HFF-Myc (cell line): ENCODE measurements at regions not wholly inside any gene's neighbourhood (a gene's known extent, or its start where the extent isn't known, plus 50 kb on each side); places are given as distances from the start of the nearest gene placed in this dataset.

Source experiments
- DNase-seq: peaks from one replicate; pipeline ENCODE4 v3.0.0-alpha.2; 2011; ENCODE audit warnings: low read depth; ENCODE audit errors: extremely low read depth
- H3K4me3 ChIP-seq: replicated peaks from 2 replicates; pipeline ENCODE4 v1.5.1; 2011; ENCODE audit warnings: low read depth, mild to moderate bottlenecking, control low read depth, low read length
- CTCF ChIP-seq: IDR thresholded peaks from 2 replicates; pipeline ENCODE4 v1.5.1; 2012; ENCODE audit warnings: mild to moderate bottlenecking, low read depth, low read length, control low read depth; ENCODE audit errors: missing control alignments

DNA sequence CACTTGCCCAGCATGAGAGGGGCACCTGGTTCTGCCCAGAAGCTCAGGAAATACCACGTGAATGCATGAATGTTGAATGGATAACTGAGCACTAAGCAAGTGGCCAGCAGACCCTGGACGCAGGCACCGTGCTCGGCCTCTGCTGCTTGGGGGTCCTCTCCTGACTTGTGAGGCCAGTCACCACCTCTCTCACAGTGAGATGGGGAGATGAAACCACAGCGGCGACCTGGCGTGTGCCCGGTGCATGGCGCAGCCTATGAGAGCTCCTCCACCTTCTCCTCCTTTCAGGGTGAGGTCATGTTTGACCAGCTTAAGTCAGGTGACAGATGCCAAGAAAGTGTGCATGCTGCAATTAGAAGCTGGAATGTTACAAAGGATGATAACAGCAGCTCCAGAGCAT, 75.5 kb downstream of the HMX1 start:
- H3K4me3 ChIP-seq, result no peak overlapping the region
- no peak for DNase-seq

GRCh38 chr4:8795140-8795539, 76.5 kb downstream of the HMX1 start:
- no peak for DNase-seq
- no peak overlapping the region for H3K4me3 ChIP-seq
- TF ChIP-seq CTCF, result no peak

More for the DNA sequence above, 75.5 kb downstream of the HMX1 start:
- no peak for TF ChIP-seq CTCF

- DNase-seq, result no peak
- no peak overlapping the region for H3K4me3 ChIP-seq
- no peak for TF ChIP-seq CTCF
These were observed 77.1 kb downstream of the HMX1 start for GRCh38 chr4:8794491-8794890.

- TF ChIP-seq CTCF, result no peak
- no peak for DNase-seq
- H3K4me3 ChIP-seq, result no peak overlapping the region
These were observed 78.0 kb downstream of the HMX1 start for GRCh38 chr4:8793571-8794160.

DNA sequence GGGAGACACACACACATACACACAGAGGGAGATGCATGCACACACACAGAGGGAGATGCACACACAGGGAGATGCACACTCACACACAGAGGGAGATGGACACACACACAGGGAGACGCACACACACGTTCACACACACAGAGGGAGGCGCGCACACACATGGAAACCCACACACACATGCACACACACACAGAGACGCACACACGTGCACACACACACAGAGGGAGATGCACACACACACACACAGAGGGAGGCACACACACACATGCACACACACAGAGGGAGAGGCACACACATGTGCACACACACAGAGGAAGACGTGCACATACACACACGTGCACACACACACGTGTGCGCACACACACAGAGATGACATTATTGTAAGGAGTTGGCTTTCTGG, 79.1 kb downstream of the HMX1 start:
- H3K4me3 ChIP-seq, result no peak overlapping the region
- no peak for TF ChIP-seq CTCF
- DNase-seq, result no peak

DNA sequence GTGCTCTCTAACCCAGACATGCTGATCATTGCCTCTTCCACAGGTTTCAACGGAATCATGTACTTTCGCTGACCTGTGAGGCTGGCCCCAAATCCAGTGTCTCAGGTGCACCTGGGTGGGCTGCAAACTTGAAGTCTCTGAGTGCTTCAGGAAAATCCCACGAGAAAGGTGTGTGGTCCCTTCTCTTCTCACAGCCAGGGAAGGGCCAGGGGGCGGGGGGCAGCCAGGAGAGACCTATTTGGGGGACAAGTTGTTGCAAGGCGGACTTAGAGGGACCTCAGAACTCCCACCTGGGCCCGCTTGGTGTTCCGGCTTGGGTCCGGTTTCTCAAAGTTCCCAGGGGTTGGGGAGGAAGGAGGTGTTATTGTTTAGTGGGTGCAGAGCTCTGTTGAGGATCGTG, 80.0 kb downstream of the HMX1 start:
- TF ChIP-seq CTCF, result no peak
- no peak for DNase-seq
- no peak overlapping the region for H3K4me3 ChIP-seq

GRCh38 chr4:8790749-8791148, 80.9 kb downstream of the HMX1 start:
- no peak for DNase-seq
- TF ChIP-seq CTCF, result no peak
- H3K4me3 ChIP-seq, result no peak overlapping the region
